Activated CD8-positive, alpha-beta memory T cell treated with anti-CD3 and anti-CD28 coated beads, Interleukin-2, amount 10 ng/mL, durations not matched to agents 7 days and 5 days (primary cell): ENCODE measurements at regions not wholly inside any gene's neighbourhood (a gene's known extent, or its start where the extent isn't known, plus 50 kb on each side); places are given as distances from the start of the nearest gene placed in this dataset.

ENCODE experiments used
- ATAC-seq: fragments of 150-1000 bp; cut with Tn5 transposase; one replicate; pipeline ENCODE4 v1.10.0; 2021; ENCODE audit warnings: moderate library complexity
- CTCF ChIA-PET: fragments of 350-600 bp; sonication (Branson Sonifier 250); formaldehyde crosslinking; loops from one replicate; lab custom pipeline; 2021; ENCODE audit warnings: antibody characterized with exemption; lab: Charles Lee
- DNase-seq: peaks from one replicate; pipeline ENCODE4 v3.0.0-alpha.2; 2020
- H3K27ac Mint-ChIP-seq: one replicate; pipeline ENCODE4 v1.8.0; 2021; ENCODE audit warnings: mild to moderate bottlenecking, mixed read lengths
- H3K27me3 Mint-ChIP-seq: one replicate; pipeline ENCODE4 v1.8.0; 2021; ENCODE audit warnings: mixed read lengths
- H3K36me3 Mint-ChIP-seq: one replicate; pipeline ENCODE4 v1.8.0; 2021; ENCODE audit warnings: mild to moderate bottlenecking, mixed read lengths
- H3K4me1 Mint-ChIP-seq: one replicate; pipeline ENCODE4 v1.8.0; 2021; ENCODE audit warnings: mixed read lengths
- H3K4me3 Mint-ChIP-seq: one replicate; pipeline ENCODE4 v1.8.0; 2021; ENCODE audit warnings: mild to moderate bottlenecking, moderate library complexity, mixed read lengths
- H3K9me3 Mint-ChIP-seq: one replicate; pipeline ENCODE4 v1.8.0; 2022; ENCODE audit warnings: low read depth, mixed read lengths

DNA sequence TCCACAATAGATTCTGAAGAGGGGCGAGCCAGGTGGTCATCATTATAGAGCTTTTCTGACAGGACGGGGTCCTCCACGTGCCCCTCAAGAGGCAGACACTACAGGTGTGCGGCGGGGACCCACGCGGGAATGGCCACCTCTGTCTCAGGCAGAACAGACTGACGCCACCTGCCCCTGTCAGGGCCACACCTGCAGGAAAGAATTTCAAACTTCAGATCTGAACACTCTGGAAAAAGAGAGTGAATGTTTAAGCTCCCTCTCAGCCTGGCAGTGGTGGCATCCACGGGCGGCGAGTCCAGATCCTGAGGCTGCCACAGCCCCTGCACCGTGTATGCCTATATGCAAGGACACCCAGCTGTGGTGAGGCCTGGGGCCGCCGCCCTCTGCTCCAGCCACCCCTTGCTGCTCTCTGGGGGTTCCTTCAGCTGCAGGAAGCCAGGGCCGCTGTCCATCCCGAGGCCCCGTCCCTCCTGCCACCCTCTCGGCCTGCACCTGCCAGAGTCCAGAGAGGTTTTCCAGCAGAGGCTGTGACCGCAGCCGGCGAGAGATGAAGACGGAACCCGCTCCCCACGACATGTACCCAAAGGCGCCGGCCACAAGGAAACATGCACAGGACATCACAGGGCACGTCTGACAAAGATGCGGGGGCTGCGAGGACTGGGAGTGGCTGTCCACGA, 234.9 kb downstream of the ERMARD start:
- Mint-ChIP-seq H3K4me1 (peaks cover 11% of the 10 kb centered on the region), H3K27ac (no peak overlapping the region), H3K27me3 (peaks cover 2% of the 10 kb centered on the region), H3K4me3 (no peak overlapping the region), H3K9me3 (no peaks in the 10 kb centered on the region), H3K36me3 (no peaks in the 10 kb centered on the region)
- CTCF ChIA-PET: no interaction called here
- DNase-seq (no peak), ATAC-seq (no peak)

DNA sequence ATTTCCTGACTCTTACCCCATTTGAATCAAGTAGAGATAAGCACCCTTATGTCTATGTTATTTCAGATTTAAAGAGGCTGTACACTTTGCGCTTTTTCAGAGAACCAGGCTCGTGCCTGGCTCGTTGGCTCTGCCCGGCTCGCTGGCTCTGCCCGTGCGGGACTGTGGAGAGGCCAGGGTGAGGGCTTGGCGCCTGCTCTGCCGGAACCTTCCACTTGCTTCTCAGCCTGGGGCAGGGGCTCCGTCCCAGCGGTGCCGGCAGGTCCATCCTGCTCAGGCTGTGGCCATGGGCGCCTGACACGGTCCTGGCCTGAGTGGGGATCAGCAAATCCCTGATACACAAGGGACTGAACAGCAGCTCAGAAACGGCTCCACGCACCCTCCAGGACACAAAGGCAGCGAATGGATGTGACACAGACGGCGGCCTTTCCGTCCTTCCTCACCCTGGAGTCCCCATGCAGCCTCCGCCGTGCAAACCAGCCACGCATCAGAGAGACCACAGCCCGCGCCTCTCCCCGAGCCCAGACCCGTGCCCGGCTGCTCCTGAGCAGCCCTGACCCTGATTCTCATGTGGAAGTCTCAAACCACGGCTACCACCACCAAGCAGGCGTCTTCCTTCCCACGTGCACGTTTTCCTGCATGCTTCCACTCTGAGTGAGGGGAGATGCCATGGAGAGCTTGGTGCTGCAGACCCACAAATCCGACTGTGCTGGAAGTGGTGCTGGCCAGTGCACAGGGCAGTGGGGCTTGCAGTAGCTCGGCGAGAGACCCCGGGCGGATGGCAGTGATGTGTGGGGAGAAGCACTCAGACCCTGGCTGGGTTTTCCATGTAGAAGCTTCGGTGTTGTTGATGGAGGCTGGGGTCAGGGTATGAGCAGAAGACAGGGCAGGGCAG, 233.9 kb downstream of the ERMARD start:
- no peaks in the 10 kb centered on the region for H3K9me3 Mint-ChIP-seq
- no peak for ATAC-seq
- no peak overlapping the region for H3K27ac Mint-ChIP-seq
- CTCF ChIA-PET: no interaction called here
- H3K4me3 Mint-ChIP-seq: no peak overlapping the region
- H3K36me3 Mint-ChIP-seq: no peaks in the 10 kb centered on the region
- DNase-seq: no peak
- H3K27me3 Mint-ChIP-seq: peaks cover 2% of the 10 kb centered on the region
- peaks cover 10% of the 10 kb centered on the region for H3K4me1 Mint-ChIP-seq

DNA sequence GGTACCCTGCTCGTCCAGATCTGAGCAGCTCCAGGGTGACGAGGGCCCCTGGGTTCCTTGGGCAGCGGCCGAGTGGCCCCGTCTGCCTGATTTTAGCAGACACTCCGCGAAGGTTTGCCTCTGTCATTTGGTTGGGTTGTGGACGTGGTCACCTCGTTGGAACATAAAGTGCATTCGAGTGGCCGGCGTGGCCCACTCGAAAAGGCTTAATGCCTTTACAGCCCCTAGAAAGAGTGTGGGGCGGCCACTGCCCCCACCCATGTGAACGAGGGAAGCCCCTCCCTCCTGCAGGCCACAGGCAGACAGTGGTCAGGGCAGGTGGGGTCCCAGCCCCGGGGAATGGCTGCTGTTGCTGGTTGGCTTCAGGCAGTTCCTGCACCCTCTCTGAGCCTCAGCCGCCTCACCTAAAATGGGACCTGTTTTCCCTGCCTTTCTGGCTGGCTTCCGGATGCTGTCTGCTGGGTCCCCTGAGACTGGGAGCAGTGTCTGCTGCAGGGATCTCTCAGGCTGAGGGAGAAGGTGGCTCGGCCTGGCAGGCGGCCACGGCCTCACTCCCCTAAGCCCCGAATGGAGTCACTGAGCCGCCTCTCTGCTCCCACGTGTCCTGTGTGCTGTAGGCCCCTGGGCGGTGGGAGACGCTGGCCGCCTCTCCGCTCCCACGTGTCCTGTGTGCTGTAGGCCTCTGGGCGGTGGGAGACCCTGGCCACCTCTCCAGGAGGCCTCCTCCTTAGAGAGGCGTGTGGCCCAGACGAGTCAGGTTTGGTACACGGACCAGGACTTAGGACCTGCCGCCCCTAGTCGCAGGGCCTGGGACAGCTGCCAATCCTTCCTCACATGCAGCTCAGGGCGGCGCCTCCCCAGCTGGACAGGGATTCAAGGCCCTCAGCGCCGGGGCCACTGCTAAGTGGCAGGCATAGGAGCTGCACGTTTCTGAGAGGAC, 233.0 kb downstream of the ERMARD start:
- no peak for ATAC-seq
- H3K4me1 Mint-ChIP-seq: peaks cover under 1% of the 10 kb centered on the region

GRCh38 chr6:169983651-169984050, 232.2 kb downstream of the ERMARD start:
- H3K4me3 Mint-ChIP-seq: no peak overlapping the region
- no peaks in the 10 kb centered on the region for H3K36me3 Mint-ChIP-seq
- H3K9me3 Mint-ChIP-seq: no peaks in the 10 kb centered on the region
- peaks cover 3% of the 10 kb centered on the region for H3K27me3 Mint-ChIP-seq
- no peaks in the 10 kb centered on the region for H3K4me1 Mint-ChIP-seq
- no peak for ATAC-seq
- H3K27ac Mint-ChIP-seq: no peak overlapping the region
- CTCF ChIA-PET: no interaction called here
- no peak for DNase-seq

More for the DNA sequence above, 233.0 kb downstream of the ERMARD start:
- H3K4me3 Mint-ChIP-seq: no peak overlapping the region
- no peaks in the 10 kb centered on the region for H3K9me3 Mint-ChIP-seq
- peaks cover 3% of the 10 kb centered on the region for H3K27me3 Mint-ChIP-seq
- no peak for DNase-seq
- CTCF ChIA-PET: no interaction called here
- no peak overlapping the region for H3K27ac Mint-ChIP-seq
- H3K36me3 Mint-ChIP-seq: no peaks in the 10 kb centered on the region

- peaks cover 4% of the 10 kb centered on the region for H3K27me3 Mint-ChIP-seq
- H3K4me3 Mint-ChIP-seq: no peak overlapping the region
- H3K36me3 Mint-ChIP-seq: no peaks in the 10 kb centered on the region
- no peaks in the 10 kb centered on the region for H3K9me3 Mint-ChIP-seq
- CTCF ChIA-PET: no interaction called here
- no peak for DNase-seq
- H3K4me1 Mint-ChIP-seq: no peaks in the 10 kb centered on the region
- no peak overlapping the region for H3K27ac Mint-ChIP-seq
- ATAC-seq: no peak
These were observed 231.3 kb downstream of the ERMARD start for GRCh38 chr6:169982461-169983386.

- Mint-ChIP-seq H3K27ac (no peak overlapping the region), H3K9me3 (no peaks in the 10 kb centered on the region), H3K4me1 (no peaks in the 10 kb centered on the region), H3K4me3 (no peak overlapping the region), H3K36me3 (no peaks in the 10 kb centered on the region), H3K27me3 (peaks cover 9% of the 10 kb centered on the region)
- ATAC-seq (no peak), DNase-seq (no peak)
- CTCF ChIA-PET: no interaction called here
These were observed 230.5 kb downstream of the ERMARD start for GRCh38 chr6:169981969-169982368.

GRCh38 chr6:169981568-169981967, 230.1 kb downstream of the ERMARD start:
- ATAC-seq: no peak
- no peaks in the 10 kb centered on the region for H3K36me3 Mint-ChIP-seq
- no peaks in the 10 kb centered on the region for H3K9me3 Mint-ChIP-seq
- H3K27me3 Mint-ChIP-seq: peaks cover 9% of the 10 kb centered on the region
- no peaks in the 10 kb centered on the region for H3K4me1 Mint-ChIP-seq
- no peak for DNase-seq
- CTCF ChIA-PET: no interaction called here
- H3K4me3 Mint-ChIP-seq: no peak overlapping the region
- no peak overlapping the region for H3K27ac Mint-ChIP-seq

DNA sequence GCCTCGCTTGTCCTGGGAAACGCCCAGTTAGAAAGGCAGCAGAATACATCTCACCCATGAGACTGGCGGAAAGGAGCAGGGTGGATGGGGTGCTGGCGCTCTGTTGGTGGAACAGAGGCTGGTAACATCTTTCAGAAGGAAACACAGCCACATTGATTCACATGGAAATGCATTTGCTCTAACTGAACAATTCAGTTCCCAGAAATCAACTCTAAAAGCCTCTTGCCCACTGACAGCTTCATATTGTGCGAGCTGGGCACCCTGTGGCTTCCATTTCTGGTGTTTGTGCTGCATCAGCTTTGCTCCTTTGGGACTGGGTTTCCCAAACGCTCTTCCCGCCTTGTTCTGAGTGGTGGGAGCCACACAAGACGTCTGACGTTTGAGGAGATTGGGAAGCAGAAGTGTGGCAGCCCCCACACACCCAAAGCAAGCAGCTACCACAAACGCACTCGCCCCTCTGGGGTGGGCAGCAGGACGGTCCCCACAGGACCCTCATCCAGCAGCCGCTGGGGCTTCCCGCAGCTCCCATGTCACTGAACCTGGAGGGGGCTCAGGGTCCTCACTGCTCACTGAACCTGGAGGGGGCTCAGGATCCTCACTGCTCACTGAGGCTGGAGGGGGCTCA, 229.5 kb downstream of the ERMARD start:
- no peak overlapping the region for H3K27ac Mint-ChIP-seq
- no peaks in the 10 kb centered on the region for H3K9me3 Mint-ChIP-seq
- no peak overlapping the region for H3K4me3 Mint-ChIP-seq
- no peak for ATAC-seq
- H3K27me3 Mint-ChIP-seq: peaks cover 11% of the 10 kb centered on the region
- no peaks in the 10 kb centered on the region for H3K36me3 Mint-ChIP-seq
- CTCF ChIA-PET: no interaction called here
- no peaks in the 10 kb centered on the region for H3K4me1 Mint-ChIP-seq
- DNase-seq: no peak

- Mint-ChIP-seq H3K27me3 (peaks cover 11% of the 10 kb centered on the region), H3K27ac (no peak overlapping the region), H3K36me3 (no peaks in the 10 kb centered on the region), H3K4me3 (no peak overlapping the region), H3K4me1 (no peaks in the 10 kb centered on the region), H3K9me3 (no peaks in the 10 kb centered on the region)
- CTCF ChIA-PET: no interaction called here
- DNase-seq (no peak), ATAC-seq (no peak)
These were observed 228.5 kb downstream of the ERMARD start for GRCh38 chr6:169979873-169980432.

GRCh38 chr6:169978615-169979161, 227.3 kb downstream of the ERMARD start:
- CTCF ChIA-PET: no interaction called here
- H3K27me3 Mint-ChIP-seq: peaks cover 11% of the 10 kb centered on the region
- DNase-seq (no peak), ATAC-seq (no peak)
- no peaks in the 10 kb centered on the region for H3K4me1 Mint-ChIP-seq
- no peak overlapping the region for H3K4me3 Mint-ChIP-seq
- no peaks in the 10 kb centered on the region for H3K9me3 Mint-ChIP-seq
- no peak overlapping the region for H3K27ac Mint-ChIP-seq
- no peaks in the 10 kb centered on the region for H3K36me3 Mint-ChIP-seq

DNA sequence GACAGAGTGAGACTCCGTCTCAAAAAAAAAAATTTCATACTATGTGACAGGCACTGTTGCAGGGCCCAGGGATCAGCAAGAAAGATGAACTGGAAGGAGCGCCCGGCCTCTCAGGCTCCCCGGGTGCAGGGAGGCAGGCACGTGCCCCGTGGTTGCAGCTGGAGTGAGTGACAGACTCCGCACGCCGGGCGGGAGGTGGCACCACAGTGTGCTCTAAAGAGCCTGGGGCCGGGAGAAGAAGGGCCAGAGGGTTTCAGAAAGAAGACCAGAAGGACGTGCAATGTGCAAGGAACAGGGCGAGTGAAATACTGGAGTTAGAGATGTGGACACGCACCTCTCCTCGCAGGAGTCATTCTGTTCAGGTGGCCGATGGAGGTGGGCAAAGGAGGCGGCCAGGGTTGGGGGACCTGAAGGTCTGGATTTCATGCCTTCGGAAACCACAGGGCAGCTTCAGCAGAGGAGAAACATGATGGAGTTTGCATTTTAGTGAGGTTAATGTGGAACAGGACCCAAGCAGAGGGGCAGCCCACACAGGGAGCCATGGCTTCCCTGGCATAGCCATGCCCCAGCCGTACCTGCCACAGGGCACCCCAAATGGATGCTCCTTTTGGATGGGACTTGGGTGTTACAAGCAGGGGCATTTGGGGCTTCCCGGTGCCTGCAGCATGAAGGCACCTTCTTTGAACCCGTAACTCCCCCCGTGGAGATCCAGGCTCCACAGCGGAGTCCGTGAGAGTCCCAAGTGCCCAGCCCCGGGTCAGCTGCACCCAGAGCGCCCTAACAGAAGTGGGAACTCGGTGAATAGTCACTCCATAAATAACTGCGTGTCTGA, 226.2 kb downstream of the ERMARD start:
- CTCF ChIA-PET: no interaction called here
- H3K4me1 Mint-ChIP-seq: no peaks in the 10 kb centered on the region
- no peaks in the 10 kb centered on the region for H3K36me3 Mint-ChIP-seq
- H3K27me3 Mint-ChIP-seq: peaks cover 11% of the 10 kb centered on the region
- H3K4me3 Mint-ChIP-seq: no peak overlapping the region
- ATAC-seq (no peak), DNase-seq (no peak)
- no peak overlapping the region for H3K27ac Mint-ChIP-seq
- H3K9me3 Mint-ChIP-seq: no peaks in the 10 kb centered on the region
